Psoas muscle (tissue), 7 donors: ENCODE measurements at regions not wholly inside any gene's neighbourhood (a gene's known extent, or its start where the extent isn't known, plus 50 kb on each side); places are given as distances from the start of the nearest gene placed in this dataset.

Experiments
- ATAC-seq, 4 donors: fragments of 200-7000 bp; cut with Tn5 transposase; one replicate each; pipeline ENCODE4 v1.9.1; 2020; ENCODE audit warnings: moderate library complexity in 3 of 4, mild to moderate bottlenecking in 2 of 4
- DNase-seq, 2 donors: peaks; one replicate each; pipeline ENCODE4 v3.0.0-alpha.2; 2020
- H3K27ac ChIP-seq: fragments of 200-600 bp; one replicate; pipeline ENCODE4 v1.8.0; 2022
- H3K27me3 ChIP-seq, 3 donors: fragments of 200-600 bp in 1 of 3; one replicate each; pipeline versions ENCODE4 v1.6.1 to v1.8.0; 2013 to 2022; ENCODE audit warnings: low read length in 2 of 3, mild to moderate bottlenecking in 2 of 3, moderate library complexity in 1 of 3; ENCODE audit not compliant: insufficient read depth in 3 of 3
- H3K36me3 ChIP-seq, 2 donors: fragments of 200-600 bp in 1 of 2; one replicate each; pipeline versions ENCODE4 v1.6.1 to v1.8.0; 2013 to 2022; ENCODE audit warnings: low read depth in 1 of 2, mild to moderate bottlenecking in 1 of 2, moderate library complexity in 1 of 2; ENCODE audit not compliant: insufficient read depth in 1 of 2
- H3K4me1 ChIP-seq: fragments of 200-600 bp; one replicate; pipeline ENCODE4 v1.8.0; 2022
- H3K4me3 ChIP-seq: fragments of 200-600 bp; one replicate; pipeline ENCODE4 v1.8.0; 2022; ENCODE audit warnings: mild to moderate bottlenecking
- H3K9me3 ChIP-seq: fragments of 200-600 bp; one replicate; pipeline ENCODE4 v1.8.0; 2022
- WGBS, 3 donors: extraction: QIAGEN DNeasy Blood & Tissue Kit; methylation state at CpG; one replicate each; pipeline versions ENCODE4 v1.1.6 to v1.1.7; 2013; 5-methylcytosine and 5-hydroxymethylcytosine counted together
- intact Hi-C, 2 donors: fragments of 100-400 bp; cut with DNase I; formaldehyde crosslinking; loops; one replicate each; pipeline versions ENCODE4 v1.11.0 to v1.14.2; 2022
- TF ChIP-seq, protein P1 (sequence below): fragments of 200-600 bp; IDR thresholded peaks from one replicate; pipeline ENCODE4 v1.8.0; 2022; ENCODE audit warnings: antibody characterized with exemption
- donor health status: healthy with polysubstance abuse.
- donor health status: DM: no; HTN: no; CAD: no; lungs with moderate emphysema.
- donor health status: Bipolar disorder and iron deficiency.
- donor health status: healthy.
- donor health status: DM: yes; HTN: yes; CAD: no.
- donor health status: DM: no; HTN: no; CAD: no.
- donor health status: DM: yes; HTN: yes; CAD: no.

DNA sequence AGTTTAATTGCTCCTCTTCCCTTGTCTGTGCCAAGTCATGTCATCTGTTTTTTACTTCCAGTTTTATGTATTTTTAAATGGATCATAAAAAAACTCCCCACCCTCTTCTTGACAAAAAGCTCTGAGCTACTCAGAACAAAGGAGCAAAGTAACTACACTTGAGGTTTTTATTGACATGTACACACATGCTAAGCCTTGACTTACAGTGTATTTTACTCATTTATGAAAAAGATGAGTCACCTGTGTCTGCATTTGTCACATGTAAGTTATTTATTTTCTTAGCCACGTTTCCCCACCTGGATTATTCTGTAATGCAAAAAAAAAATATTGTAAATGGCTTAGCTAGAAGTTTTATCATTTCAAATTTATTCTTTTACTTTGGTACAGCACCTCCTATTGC is 628.8 kb upstream of the SLC35B3 start:
- H3K4me3 ChIP-seq: no peak overlapping the region
- H3K9me3 ChIP-seq: no peaks in the 10 kb centered on the region
- 42 to 56% (median 53%) methylated on average over 1 of the region's 1 CpG for WGBS, 3 donors
- ATAC-seq (no peak), DNase-seq (no peak)
- no peaks in the 10 kb centered on the region for H3K27me3 ChIP-seq
- H3K27ac ChIP-seq: no peak overlapping the region
- intact Hi-C loops: no loop called here
- H3K36me3 ChIP-seq: no peaks in the 10 kb centered on the region
- H3K4me1 ChIP-seq: no peaks in the 10 kb centered on the region
- TF ChIP-seq, protein P1, sequence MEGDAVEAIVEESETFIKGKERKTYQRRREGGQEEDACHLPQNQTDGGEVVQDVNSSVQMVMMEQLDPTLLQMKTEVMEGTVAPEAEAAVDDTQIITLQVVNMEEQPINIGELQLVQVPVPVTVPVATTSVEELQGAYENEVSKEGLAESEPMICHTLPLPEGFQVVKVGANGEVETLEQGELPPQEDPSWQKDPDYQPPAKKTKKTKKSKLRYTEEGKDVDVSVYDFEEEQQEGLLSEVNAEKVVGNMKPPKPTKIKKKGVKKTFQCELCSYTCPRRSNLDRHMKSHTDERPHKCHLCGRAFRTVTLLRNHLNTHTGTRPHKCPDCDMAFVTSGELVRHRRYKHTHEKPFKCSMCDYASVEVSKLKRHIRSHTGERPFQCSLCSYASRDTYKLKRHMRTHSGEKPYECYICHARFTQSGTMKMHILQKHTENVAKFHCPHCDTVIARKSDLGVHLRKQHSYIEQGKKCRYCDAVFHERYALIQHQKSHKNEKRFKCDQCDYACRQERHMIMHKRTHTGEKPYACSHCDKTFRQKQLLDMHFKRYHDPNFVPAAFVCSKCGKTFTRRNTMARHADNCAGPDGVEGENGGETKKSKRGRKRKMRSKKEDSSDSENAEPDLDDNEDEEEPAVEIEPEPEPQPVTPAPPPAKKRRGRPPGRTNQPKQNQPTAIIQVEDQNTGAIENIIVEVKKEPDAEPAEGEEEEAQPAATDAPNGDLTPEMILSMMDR: no peak

DNA sequence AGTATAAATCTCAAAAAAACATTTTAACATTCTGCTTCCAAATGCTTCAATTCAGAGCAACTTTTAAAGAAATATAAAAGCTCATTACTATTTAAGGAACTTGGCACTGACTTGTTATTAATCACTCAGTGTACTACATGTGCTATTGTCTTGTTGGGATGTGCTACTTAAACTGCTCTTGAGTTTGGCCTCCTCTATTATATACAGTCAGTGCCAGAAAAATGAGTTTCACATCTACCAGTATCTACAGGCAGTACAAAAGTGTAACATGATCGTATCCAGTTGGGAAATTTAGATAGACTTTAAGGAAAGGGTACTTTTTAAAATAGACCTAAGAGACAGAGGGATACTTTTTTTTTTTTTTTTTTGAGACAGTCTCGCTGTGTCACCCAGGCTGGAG is 627.3 kb upstream of the SLC35B3 start:
- intact Hi-C loops: no loop called here

DNA sequence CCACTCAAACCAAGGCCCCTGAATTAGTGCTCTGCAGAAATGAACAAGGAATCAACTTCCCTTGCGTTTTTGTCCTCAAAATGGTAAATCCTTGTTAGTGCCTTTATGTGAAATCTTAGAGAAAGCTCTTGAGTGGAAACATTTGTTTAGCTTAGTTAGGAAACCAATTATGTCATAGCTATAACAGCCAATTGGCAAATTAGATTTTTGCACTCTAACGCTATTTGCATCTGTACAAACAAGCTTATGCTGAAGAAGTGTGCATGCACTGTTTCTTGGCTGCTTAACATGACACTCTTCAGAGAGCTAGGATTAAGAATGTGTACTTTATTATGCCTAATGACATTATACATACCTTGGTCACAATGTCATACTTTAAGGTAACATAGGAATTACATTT is 622.6 kb upstream of the SLC35B3 start:
- no peaks in the 10 kb centered on the region for H3K36me3 ChIP-seq
- no peak for ATAC-seq
- TF ChIP-seq, protein P1: no peak
- intact Hi-C loops: no loop called here
- no peaks in the 10 kb centered on the region for H3K27me3 ChIP-seq
- no peaks in the 10 kb centered on the region for H3K4me1 ChIP-seq
- no peaks in the 10 kb centered on the region for H3K9me3 ChIP-seq
- H3K4me3 ChIP-seq: no peak overlapping the region
- no peak for DNase-seq
- WGBS, 3 donors: 44 to 62% (median 48%) methylated on average over 2 of the region's 2 CpGs
- no peak overlapping the region for H3K27ac ChIP-seq

More for the DNA sequence above, 627.3 kb upstream of the SLC35B3 start:
- WGBS, 3 donors: 57 to 78% (median 76%) methylated on average over 1 to 2 of the region's 2 CpGs
- TF ChIP-seq, protein P1: no peak
- H3K36me3 ChIP-seq: no peaks in the 10 kb centered on the region
- H3K27ac ChIP-seq: no peak overlapping the region
- no peaks in the 10 kb centered on the region for H3K4me1 ChIP-seq
- no peak for ATAC-seq
- no peaks in the 10 kb centered on the region for H3K27me3 ChIP-seq
- no peaks in the 10 kb centered on the region for H3K9me3 ChIP-seq
- DNase-seq: no peak
- H3K4me3 ChIP-seq: no peak overlapping the region

DNA sequence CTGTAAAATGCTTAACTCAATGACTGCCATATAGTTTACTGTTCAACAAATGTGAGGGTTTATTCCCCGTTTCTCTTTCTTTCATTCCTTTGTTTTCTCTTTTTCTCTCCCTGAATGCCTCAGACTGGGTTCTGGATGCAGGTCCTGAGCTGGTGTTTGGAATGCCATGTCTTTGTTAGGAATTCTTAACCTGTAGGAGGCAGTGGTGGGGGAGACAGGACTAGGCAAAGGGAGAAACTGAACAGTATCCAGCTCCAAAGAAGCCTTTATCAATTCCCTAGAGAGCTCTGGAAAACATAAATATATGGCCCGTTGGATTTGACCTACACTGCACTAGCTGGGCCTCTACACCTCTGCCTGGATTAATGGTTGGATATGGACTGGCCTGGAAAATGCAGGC is 621.2 kb upstream of the SLC35B3 start:
- intact Hi-C loops: no loop called here
- TF ChIP-seq, protein P1: no peak
- ATAC-seq (no peak), DNase-seq (no peak)
- no peaks in the 10 kb centered on the region for H3K9me3 ChIP-seq
- WGBS, 3 donors: 50 to 83% (median 75%) methylated on average over 2 of the region's 2 CpGs
- H3K4me1 ChIP-seq: no peaks in the 10 kb centered on the region
- H3K36me3 ChIP-seq: no peaks in the 10 kb centered on the region
- no peak overlapping the region for H3K4me3 ChIP-seq
- H3K27ac ChIP-seq: no peak overlapping the region
- no peaks in the 10 kb centered on the region for H3K27me3 ChIP-seq

DNA sequence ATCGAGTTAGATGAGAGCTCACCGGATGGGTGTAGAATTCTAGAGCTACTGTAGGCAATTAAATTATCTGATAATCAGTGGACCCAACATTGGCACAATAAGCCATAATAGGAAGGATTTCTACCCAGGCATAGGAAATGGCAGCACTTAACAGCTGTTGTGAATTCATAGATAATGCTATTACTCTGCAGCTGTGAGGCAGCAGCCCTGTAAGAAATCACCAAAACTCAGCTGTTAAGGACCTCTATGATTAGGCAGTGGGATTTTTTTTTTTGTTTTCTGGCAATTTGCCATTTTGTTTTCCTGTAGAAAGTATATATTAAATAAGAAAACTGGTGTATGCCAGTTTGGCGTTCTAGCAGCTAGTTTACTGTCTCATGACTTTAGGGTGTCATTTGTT is 609.1 kb upstream of the SLC35B3 start:
- intact Hi-C loops: no loop called here
- Histone ChIP-seq H3K27me3 (no peaks in the 10 kb centered on the region), H3K27ac (no peak overlapping the region), H3K4me3 (no peak overlapping the region), H3K4me1 (no peaks in the 10 kb centered on the region), H3K36me3 (no peaks in the 10 kb centered on the region), H3K9me3 (no peaks in the 10 kb centered on the region)
- DNase-seq: no peak
- no peak for ATAC-seq
- TF ChIP-seq, protein P1: no peak
- 30 to 35% (median 34%) methylated on average over 3 of the region's 3 CpGs for WGBS, 3 donors
